ENCODE measurements at regions not wholly inside any gene's neighbourhood (a gene's known extent, or its start where the extent isn't known, plus 50 kb on each side); places are given as distances from the start of the nearest gene placed in this dataset.

DNA sequence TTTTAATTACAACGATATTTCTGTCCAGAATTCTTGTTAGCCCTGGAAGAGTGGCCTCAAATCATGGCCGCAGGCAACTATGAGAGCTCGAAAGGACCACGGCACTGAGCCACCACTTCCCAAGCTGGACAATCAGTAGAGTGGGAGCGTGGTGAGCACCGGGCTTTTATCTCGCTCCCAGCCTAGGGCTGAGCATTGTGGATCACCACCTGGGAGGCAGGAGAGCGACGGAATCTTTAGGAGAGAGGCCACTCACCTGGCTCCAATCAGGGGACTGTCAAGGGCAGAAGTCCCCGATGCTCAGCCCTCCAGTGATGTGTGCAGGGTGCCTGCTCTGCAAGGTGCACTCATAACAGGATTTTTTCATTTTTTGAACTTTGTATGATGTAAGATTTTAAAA lies 377.1 kb upstream of the B3GAT1 start:
- Histone ChIP-seq H3K36me3 (ENCODE audit: control insufficient read depth, insufficient read depth, low read length) (no peaks in the 10 kb centered on the region), H3K27me3 (ENCODE audit: control insufficient read depth, insufficient read depth, low read length) (no peaks in the 10 kb centered on the region), H3K9me3 (ENCODE audit: control insufficient read depth, low read length) (no peaks in the 10 kb centered on the region), H3K79me2 (no peaks in the 10 kb centered on the region), H3K27ac (no peak overlapping the region), H2AFZ (no peak overlapping the region), H3K4me2 (ENCODE audit: low read length) (no peak overlapping the region), H3K9ac (no peak overlapping the region), H3K4me3 (ENCODE audit: low read depth, low read length) (no peak overlapping the region), H3K4me1 (no peaks in the 10 kb centered on the region)
- TF ChIP-seq, protein P1, sequence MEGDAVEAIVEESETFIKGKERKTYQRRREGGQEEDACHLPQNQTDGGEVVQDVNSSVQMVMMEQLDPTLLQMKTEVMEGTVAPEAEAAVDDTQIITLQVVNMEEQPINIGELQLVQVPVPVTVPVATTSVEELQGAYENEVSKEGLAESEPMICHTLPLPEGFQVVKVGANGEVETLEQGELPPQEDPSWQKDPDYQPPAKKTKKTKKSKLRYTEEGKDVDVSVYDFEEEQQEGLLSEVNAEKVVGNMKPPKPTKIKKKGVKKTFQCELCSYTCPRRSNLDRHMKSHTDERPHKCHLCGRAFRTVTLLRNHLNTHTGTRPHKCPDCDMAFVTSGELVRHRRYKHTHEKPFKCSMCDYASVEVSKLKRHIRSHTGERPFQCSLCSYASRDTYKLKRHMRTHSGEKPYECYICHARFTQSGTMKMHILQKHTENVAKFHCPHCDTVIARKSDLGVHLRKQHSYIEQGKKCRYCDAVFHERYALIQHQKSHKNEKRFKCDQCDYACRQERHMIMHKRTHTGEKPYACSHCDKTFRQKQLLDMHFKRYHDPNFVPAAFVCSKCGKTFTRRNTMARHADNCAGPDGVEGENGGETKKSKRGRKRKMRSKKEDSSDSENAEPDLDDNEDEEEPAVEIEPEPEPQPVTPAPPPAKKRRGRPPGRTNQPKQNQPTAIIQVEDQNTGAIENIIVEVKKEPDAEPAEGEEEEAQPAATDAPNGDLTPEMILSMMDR (IDR thresholded peaks at IDR 0.05), result no peak

DNA sequence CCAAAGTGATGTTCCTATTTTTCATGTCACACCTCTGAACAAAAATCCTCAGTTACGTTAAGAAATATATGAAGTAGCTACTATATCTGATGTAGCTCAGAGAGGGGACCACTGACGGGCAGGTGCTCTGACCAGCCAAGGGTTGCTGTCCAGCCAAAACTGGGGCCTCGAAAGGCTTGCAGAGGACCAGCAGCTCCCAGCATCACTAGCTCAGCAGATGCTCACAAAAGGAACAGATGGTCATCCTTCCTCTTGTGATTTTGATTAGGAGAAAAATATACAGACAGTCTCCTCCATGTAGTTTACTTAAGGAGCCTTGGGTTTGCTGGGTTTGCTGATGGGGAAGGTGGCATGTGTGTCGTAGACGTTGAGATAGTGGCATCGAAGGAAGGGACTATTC lies 374.6 kb upstream of the B3GAT1 start:
- Histone ChIP-seq H3K79me2 (no peaks in the 10 kb centered on the region), H3K4me2 (ENCODE audit: low read length) (no peak overlapping the region), H3K9me3 (ENCODE audit: control insufficient read depth, low read length) (no peaks in the 10 kb centered on the region), H3K27me3 (ENCODE audit: control insufficient read depth, insufficient read depth, low read length) (no peaks in the 10 kb centered on the region), H2AFZ (no peak overlapping the region), H3K9ac (no peak overlapping the region), H3K4me1 (no peaks in the 10 kb centered on the region), H3K27ac (no peak overlapping the region), H3K36me3 (ENCODE audit: control insufficient read depth, insufficient read depth, low read length) (no peaks in the 10 kb centered on the region), H3K4me3 (ENCODE audit: low read depth, low read length) (no peak overlapping the region)
- TF ChIP-seq, protein P1 (IDR thresholded peaks at IDR 0.05), result no peak

DNA sequence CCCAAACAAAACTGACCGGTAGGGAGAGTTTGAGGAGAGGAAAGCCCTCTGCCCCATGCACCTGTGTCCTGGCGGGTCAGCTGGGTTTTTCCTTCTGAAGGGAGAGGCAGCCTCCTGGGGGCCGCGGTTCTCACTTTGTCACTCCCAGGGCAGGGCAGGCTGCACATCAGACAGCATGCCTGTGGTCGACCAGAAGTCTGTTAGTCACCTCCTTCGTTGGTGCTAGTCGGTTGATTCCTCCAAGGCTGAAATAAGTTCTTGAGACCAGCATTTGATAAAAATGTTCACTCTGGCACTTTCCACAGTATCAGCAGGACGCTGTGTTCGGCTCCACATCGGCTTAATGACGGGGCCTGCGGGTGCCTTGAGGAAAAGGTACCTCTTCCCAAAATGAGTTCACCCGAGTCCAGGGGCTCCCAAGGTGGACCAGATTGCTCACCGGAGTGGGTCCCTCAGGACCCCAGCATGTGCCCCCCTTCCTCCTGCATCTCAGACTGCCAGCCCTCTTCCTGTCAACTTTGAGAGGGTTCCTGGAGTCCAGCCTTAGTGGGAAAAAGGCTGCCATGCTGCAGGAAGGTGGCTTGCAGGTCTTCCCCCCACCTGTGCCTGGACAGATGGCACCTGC lies 373.7 kb upstream of the B3GAT1 start:
- Histone ChIP-seq H2AFZ (no peak overlapping the region), H3K27ac (no peak overlapping the region), H3K4me1 (no peaks in the 10 kb centered on the region), H3K4me3 (ENCODE audit: low read depth, low read length) (no peak overlapping the region), H3K9ac (no peak overlapping the region), H3K27me3 (ENCODE audit: control insufficient read depth, insufficient read depth, low read length) (no peaks in the 10 kb centered on the region), H3K4me2 (ENCODE audit: low read length) (no peak overlapping the region), H3K36me3 (ENCODE audit: control insufficient read depth, insufficient read depth, low read length) (no peaks in the 10 kb centered on the region), H3K9me3 (ENCODE audit: control insufficient read depth, low read length) (no peaks in the 10 kb centered on the region), H3K79me2 (no peaks in the 10 kb centered on the region)
- TF ChIP-seq, protein P1 (IDR thresholded peaks at IDR 0.05), result no peak

DNA sequence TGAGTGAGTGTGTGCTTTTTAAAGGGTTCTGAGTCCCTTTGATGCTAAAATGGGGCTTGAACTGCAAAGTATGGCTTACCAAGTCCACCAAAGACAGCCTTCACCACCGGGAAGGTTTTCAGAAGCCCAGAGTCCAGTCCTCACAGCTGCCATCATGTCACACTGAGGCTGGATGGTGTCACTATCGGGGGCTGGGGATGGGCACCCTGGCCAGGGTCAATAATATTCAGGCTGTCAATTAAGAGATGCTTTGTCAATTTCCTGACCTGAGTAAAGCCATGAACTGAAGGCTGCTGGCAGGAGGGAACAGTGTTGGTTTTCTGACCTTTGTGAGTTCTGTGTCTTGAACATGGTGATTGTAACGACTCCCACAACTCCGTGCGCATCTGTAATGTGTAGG lies 373.0 kb upstream of the B3GAT1 start:
- Histone ChIP-seq H3K9ac (no peak overlapping the region), H3K4me3 (ENCODE audit: low read depth, low read length) (no peak overlapping the region), H3K36me3 (ENCODE audit: control insufficient read depth, insufficient read depth, low read length) (no peaks in the 10 kb centered on the region), H3K4me2 (ENCODE audit: low read length) (no peak overlapping the region), H3K9me3 (ENCODE audit: control insufficient read depth, low read length) (no peaks in the 10 kb centered on the region), H3K27ac (no peak overlapping the region), H2AFZ (no peak overlapping the region), H3K4me1 (no peaks in the 10 kb centered on the region), H3K79me2 (no peaks in the 10 kb centered on the region), H3K27me3 (ENCODE audit: control insufficient read depth, insufficient read depth, low read length) (no peaks in the 10 kb centered on the region)
- TF ChIP-seq, protein P1 (IDR thresholded peaks at IDR 0.05), result no peak

DNA sequence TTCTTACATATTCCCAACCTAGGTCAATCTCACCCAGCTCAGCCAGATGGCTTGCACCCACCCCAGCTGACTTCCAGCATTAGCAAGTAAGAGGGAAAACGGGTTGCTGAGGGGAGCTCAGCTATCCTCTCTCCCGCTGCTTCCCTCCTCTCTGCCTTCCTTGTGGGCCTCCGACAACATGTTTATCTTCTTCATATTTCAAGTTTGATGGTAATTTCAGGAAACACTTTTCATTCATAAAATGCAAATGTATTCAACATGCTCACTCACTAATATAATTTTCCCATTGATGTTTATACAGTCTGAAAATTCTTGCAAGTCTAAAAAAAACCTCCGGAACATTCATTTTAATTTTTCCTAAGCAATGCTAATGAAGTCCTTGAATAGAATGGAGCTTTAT lies 372.5 kb upstream of the B3GAT1 start:
- H3K27ac ChIP-seq, result no peak overlapping the region
- H3K79me2 ChIP-seq, result no peaks in the 10 kb centered on the region
- H3K9ac ChIP-seq, result no peak overlapping the region
- H3K4me2 ChIP-seq (ENCODE audit: low read length), result no peak overlapping the region
- H3K27me3 ChIP-seq (ENCODE audit: control insufficient read depth, insufficient read depth, low read length), result no peaks in the 10 kb centered on the region
- no peaks in the 10 kb centered on the region for H3K4me1 ChIP-seq
- H2AFZ ChIP-seq, result no peak overlapping the region
- H3K9me3 ChIP-seq (ENCODE audit: control insufficient read depth, low read length), result no peaks in the 10 kb centered on the region
- H3K36me3 ChIP-seq (ENCODE audit: control insufficient read depth, insufficient read depth, low read length), result no peaks in the 10 kb centered on the region
- H3K4me3 ChIP-seq (ENCODE audit: low read depth, low read length), result no peak overlapping the region
- TF ChIP-seq, protein P1 (IDR thresholded peaks at IDR 0.05), result no peak

Data from parathyroid adenoma (tissue), 2 donors.